Activated B cell treated with CpG ODN at 0.5 μM for 24 hours (primary cell): ENCODE measurements at regions not wholly inside any gene's neighbourhood (a gene's known extent, or its start where the extent isn't known, plus 50 kb on each side); places are given as distances from the start of the nearest gene placed in this dataset.

Experiments used
- ATAC-seq: fragments of 200-7000 bp; cut with Tn5 transposase; one replicate; pipeline ENCODE4 v1.10.0; 2021; ENCODE audit warnings: low read depth, mild to moderate bottlenecking, moderate library complexity
- CTCF ChIA-PET: fragments of 350-600 bp; sonication (Branson Sonifier 250); formaldehyde crosslinking; loops from one replicate; lab custom pipeline; 2021; ENCODE audit warnings: antibody characterized with exemption; lab: Charles Lee
- POLR2A ChIA-PET: fragments of 350-600 bp; sonication (Branson Sonifier 250); formaldehyde crosslinking; loops from one replicate; lab custom pipeline; 2021; ENCODE audit warnings: antibody characterized with exemption; lab: Charles Lee
- DNase-seq: peaks from one replicate; pipeline ENCODE4 v3.0.0; 2022
- H3K27ac Mint-ChIP-seq: one replicate; pipeline ENCODE4 v1.8.0; 2020; ENCODE audit warnings: mixed read lengths
- H3K27me3 Mint-ChIP-seq: one replicate; pipeline ENCODE4 v1.8.0; 2021; ENCODE audit warnings: mixed read lengths
- H3K36me3 Mint-ChIP-seq: one replicate; pipeline ENCODE4 v1.8.0; 2021; ENCODE audit warnings: low read depth, mixed read lengths
- H3K4me1 Mint-ChIP-seq: one replicate; pipeline ENCODE4 v1.8.0; 2021; ENCODE audit warnings: mixed read lengths
- H3K4me3 Mint-ChIP-seq: one replicate; pipeline ENCODE4 v1.8.0; 2020; ENCODE audit warnings: mild to moderate bottlenecking, mixed read lengths
- H3K9me3 Mint-ChIP-seq: one replicate; pipeline ENCODE4 v1.8.0; 2020; ENCODE audit warnings: mixed read lengths
- intact Hi-C: fragments of 100-400 bp; cut with micrococcal nuclease; formaldehyde crosslinking; loops from one replicate; pipeline ENCODE4 v1.15.1; 2024
- TF ChIP-seq, protein P1 (sequence below): fragments of 200-600 bp; IDR thresholded peaks from one replicate; pipeline ENCODE4 v1.8.0; 2022; ENCODE audit warnings: antibody characterized with exemption, mild to moderate bottlenecking

- no peak for ATAC-seq
- no peak for DNase-seq
- POLR2A ChIA-PET: no interaction called here
- Mint-ChIP-seq H3K36me3 (no peaks in the 10 kb centered on the region), H3K27me3 (peaks cover 10% of the 10 kb centered on the region), H3K4me1 (no peaks in the 10 kb centered on the region), H3K9me3 (no peaks in the 10 kb centered on the region), H3K4me3 (no peak overlapping the region), H3K27ac (no peak overlapping the region)
- TF ChIP-seq, protein P1, sequence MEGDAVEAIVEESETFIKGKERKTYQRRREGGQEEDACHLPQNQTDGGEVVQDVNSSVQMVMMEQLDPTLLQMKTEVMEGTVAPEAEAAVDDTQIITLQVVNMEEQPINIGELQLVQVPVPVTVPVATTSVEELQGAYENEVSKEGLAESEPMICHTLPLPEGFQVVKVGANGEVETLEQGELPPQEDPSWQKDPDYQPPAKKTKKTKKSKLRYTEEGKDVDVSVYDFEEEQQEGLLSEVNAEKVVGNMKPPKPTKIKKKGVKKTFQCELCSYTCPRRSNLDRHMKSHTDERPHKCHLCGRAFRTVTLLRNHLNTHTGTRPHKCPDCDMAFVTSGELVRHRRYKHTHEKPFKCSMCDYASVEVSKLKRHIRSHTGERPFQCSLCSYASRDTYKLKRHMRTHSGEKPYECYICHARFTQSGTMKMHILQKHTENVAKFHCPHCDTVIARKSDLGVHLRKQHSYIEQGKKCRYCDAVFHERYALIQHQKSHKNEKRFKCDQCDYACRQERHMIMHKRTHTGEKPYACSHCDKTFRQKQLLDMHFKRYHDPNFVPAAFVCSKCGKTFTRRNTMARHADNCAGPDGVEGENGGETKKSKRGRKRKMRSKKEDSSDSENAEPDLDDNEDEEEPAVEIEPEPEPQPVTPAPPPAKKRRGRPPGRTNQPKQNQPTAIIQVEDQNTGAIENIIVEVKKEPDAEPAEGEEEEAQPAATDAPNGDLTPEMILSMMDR: no peak
- CTCF ChIA-PET: no interaction called here
- intact Hi-C loops: no loop called here
Measured at GRCh38 chr3:187843654-187844053, 98.4 kb upstream of the BCL6 start.

GRCh38 chr3:187844708-187845107 is 99.4 kb upstream of the BCL6 start:
- CTCF ChIA-PET: no interaction called here
- TF ChIP-seq, protein P1: no peak
- DNase-seq: no peak

GRCh38 chr3:187845826-187846225 is 100.6 kb upstream of the BCL6 start:
- ATAC-seq: no peak
- H3K27me3 Mint-ChIP-seq: peaks cover 8% of the 10 kb centered on the region
- H3K9me3 Mint-ChIP-seq: no peaks in the 10 kb centered on the region
- ChIA-PET CTCF (no interaction called here), POLR2A (no interaction called here)
- no peaks in the 10 kb centered on the region for H3K36me3 Mint-ChIP-seq
- H3K27ac Mint-ChIP-seq: no peak overlapping the region
- H3K4me1 Mint-ChIP-seq: no peaks in the 10 kb centered on the region
- TF ChIP-seq, protein P1: no peak
- intact Hi-C loops: no loop called here
- no peak for DNase-seq
- H3K4me3 Mint-ChIP-seq: no peak overlapping the region

More at GRCh38 chr3:187844708-187845107, 99.4 kb upstream of the BCL6 start:
- Mint-ChIP-seq H3K9me3 (no peaks in the 10 kb centered on the region), H3K27ac (no peak overlapping the region), H3K36me3 (no peaks in the 10 kb centered on the region), H3K4me1 (no peaks in the 10 kb centered on the region), H3K4me3 (no peak overlapping the region), H3K27me3 (peaks cover 8% of the 10 kb centered on the region)
- ATAC-seq: no peak
- POLR2A ChIA-PET: no interaction called here
- intact Hi-C loops: no loop called here

DNA sequence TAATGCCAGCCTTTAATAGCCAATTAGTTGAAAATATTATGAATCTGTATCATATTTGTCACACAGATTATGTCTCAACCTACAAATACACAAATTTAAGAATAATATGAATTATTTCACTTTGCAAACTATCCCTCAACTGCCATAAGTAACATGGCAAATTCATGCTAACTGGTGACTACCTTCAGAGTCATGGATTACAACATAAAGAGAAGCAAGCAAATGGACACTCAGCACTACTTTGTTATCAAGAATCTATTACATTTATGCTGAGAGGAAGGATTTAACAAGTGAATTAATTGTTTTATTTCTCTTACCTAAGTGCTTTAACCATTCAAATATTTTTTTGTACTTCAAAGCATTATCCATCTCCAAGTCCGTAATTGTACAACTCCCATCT is 103.1 kb upstream of the BCL6 start:
- H3K4me3 Mint-ChIP-seq: no peak overlapping the region
- H3K4me1 Mint-ChIP-seq: no peaks in the 10 kb centered on the region
- TF ChIP-seq, protein P1: no peak
- intact Hi-C loops: no loop called here
- POLR2A ChIA-PET: no interaction called here
- DNase-seq (no peak), ATAC-seq (no peak)
- H3K27me3 Mint-ChIP-seq: peaks cover 5% of the 10 kb centered on the region
- no peaks in the 10 kb centered on the region for H3K36me3 Mint-ChIP-seq
- CTCF ChIA-PET: interaction anchor here (1.1 kb wide), 1 partner anchor 11 kb away, joined by 4 read pairs; no protein-coding TSS in a partner anchor
- H3K9me3 Mint-ChIP-seq: peaks cover 3% of the 10 kb centered on the region
- H3K27ac Mint-ChIP-seq: no peak overlapping the region

DNA sequence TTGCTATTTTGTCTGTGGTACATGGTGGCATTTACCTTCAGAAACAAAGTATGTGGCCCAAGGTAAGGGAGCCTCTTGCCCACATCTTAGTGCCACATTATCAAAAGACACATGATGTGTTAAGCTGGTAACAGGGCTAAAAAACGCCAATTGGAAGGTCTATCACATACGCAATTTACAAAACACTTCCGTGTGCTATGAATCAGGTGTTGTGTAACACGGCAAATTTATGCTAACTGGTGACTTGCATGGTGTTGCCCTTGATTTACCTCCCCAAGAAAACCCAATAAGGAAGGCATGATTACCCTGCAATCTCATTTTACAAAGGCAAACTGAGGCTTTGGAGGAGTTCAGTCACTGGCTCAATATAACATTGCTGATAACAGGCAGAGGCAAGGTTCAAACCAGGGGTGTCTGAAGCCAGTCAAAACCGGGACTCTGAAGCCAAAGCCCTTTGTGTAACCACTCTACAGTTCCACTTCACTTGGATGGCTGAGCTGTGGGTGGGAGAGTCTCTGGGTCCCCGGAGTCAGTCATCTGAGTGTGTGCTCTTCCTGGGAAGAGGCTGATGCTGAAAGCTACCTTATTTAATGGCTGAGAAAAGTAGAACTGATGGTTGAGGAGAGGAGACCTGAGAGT is 103.9 kb upstream of the BCL6 start:
- H3K27ac Mint-ChIP-seq: no peak overlapping the region
- H3K36me3 Mint-ChIP-seq: no peaks in the 10 kb centered on the region
- ATAC-seq: no peak
- TF ChIP-seq, protein P1: no peak
- ChIA-PET POLR2A (no interaction called here), CTCF (interaction anchor here (1.1 kb wide), 1 partner anchor 12 kb away, joined by 4 read pairs; no protein-coding TSS in a partner anchor)
- H3K9me3 Mint-ChIP-seq: peaks cover 3% of the 10 kb centered on the region
- peaks cover under 1% of the 10 kb centered on the region for H3K27me3 Mint-ChIP-seq
- no peak overlapping the region for H3K4me3 Mint-ChIP-seq
- intact Hi-C loops: no loop called here
- no peaks in the 10 kb centered on the region for H3K4me1 Mint-ChIP-seq
- no peak for DNase-seq
